ENCODE measurements at regions not wholly inside any gene's neighbourhood (a gene's known extent, or its start where the extent isn't known, plus 50 kb on each side); places are given as distances from the start of the nearest gene placed in this dataset.

GRCh38 chr12:24069532-24070395 is 120.3 kb upstream of the SOX5 start:
- DNase-seq: no peak

GRCh38 chr12:24066865-24067264 is 117.4 kb upstream of the SOX5 start:
- no peak for DNase-seq

- no peak for DNase-seq
These were observed 116.6 kb upstream of the SOX5 start for GRCh38 chr12:24066097-24066496.

GRCh38 chr12:24062642-24063245 is 113.3 kb upstream of the SOX5 start:
- no peak for DNase-seq

- no peak for DNase-seq
These were observed 110.6 kb upstream of the SOX5 start for GRCh38 chr12:24060089-24060488.

- DNase-seq: no peak
These were observed 108.5 kb upstream of the SOX5 start for GRCh38 chr12:24057920-24058476.

GRCh38 chr12:24055747-24056146 is 106.3 kb upstream of the SOX5 start:
- no peak for DNase-seq

GRCh38 chr12:24054416-24054815 is 104.9 kb upstream of the SOX5 start:
- no peak for DNase-seq

GRCh38 chr12:24049728-24050127 is 100.3 kb upstream of the SOX5 start:
- DNase-seq: no peak

GRCh38 chr12:24049101-24049500 is 99.6 kb upstream of the SOX5 start:
- DNase-seq: no peak

GRCh38 chr12:24048446-24048845 is 99.0 kb upstream of the SOX5 start:
- no peak for DNase-seq

- DNase-seq: no peak
These were observed 97.9 kb upstream of the SOX5 start for GRCh38 chr12:24047326-24047725.

- no peak for DNase-seq
These were observed 96.4 kb upstream of the SOX5 start for GRCh38 chr12:24045816-24046257.

GRCh38 chr12:24044941-24045703 is 95.7 kb upstream of the SOX5 start:
- no peak for DNase-seq

- DNase-seq: no peak
These were observed 93.2 kb upstream of the SOX5 start for GRCh38 chr12:24042651-24043050.

GRCh38 chr12:24039113-24039525 is 89.6 kb upstream of the SOX5 start:
- DNase-seq: no peak

- DNase-seq: no peak
These were observed 88.9 kb upstream of the SOX5 start for GRCh38 chr12:24038211-24038997.

- DNase-seq: no peak
These were observed 87.2 kb upstream of the SOX5 start for GRCh38 chr12:24036438-24037216.

GRCh38 chr12:24034894-24035293 is 85.4 kb upstream of the SOX5 start:
- no peak for DNase-seq

- no peak for DNase-seq
These were observed 84.7 kb upstream of the SOX5 start for GRCh38 chr12:24034160-24034559.

- DNase-seq: no peak
These were observed 77.9 kb upstream of the SOX5 start for GRCh38 chr12:24027352-24027751.

All from bone marrow (tissue), 2 donors.